ENCODE measurements at regions not wholly inside any gene's neighbourhood (a gene's known extent, or its start where the extent isn't known, plus 50 kb on each side); places are given as distances from the start of the nearest gene placed in this dataset.

DNA sequence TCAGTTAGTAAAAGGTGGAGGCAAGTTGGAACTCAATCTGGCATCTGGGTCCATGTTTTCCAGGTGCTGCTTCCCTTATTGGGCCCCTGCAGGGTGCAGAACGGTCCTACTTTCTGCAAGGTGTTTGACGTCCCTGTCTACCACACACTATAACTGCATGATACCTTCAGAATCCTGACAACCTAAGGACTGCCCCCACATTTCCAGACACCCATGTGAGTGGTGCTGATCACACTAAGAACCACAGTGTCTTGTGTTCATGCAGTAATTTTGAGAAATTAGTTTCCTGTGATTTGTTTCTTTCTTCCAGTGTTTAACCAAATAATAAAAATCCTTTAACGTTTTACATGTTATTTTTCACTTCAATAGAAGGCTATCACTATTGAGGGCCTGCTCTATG lies 121.1 kb upstream of the MDM1 start:
- TF ChIP-seq POLR2A (IDR thresholded peaks at IDR 0.05; ENCODE audit: low read depth) (no peak), EP300 (IDR thresholded peaks at IDR 0.05) (no peak), CTCF (IDR thresholded peaks at IDR 0.05) (no peak), POLR2AphosphoS5 (IDR thresholded peaks at IDR 0.05) (no peak)
- 78% methylated on average over 3 of the region's 3 CpGs for WGBS
- H3K4me3 ChIP-seq: no peak overlapping the region
- intact Hi-C loops (cut with DNase I): no loop called here
- H3K27me3 ChIP-seq: no peaks in the 10 kb centered on the region
- DNase-seq (ENCODE audit: extremely low spot score): no peak
- H3K9me3 ChIP-seq: no peaks in the 10 kb centered on the region
- no peak overlapping the region for H3K27ac ChIP-seq (replicated peaks in 1 of 4)
- H3K36me3 ChIP-seq: no peaks in the 10 kb centered on the region
- peaks cover 18 to 30% (median 26%) of the 10 kb centered on the region in 4 donors for H3K4me1 ChIP-seq

- no peaks in the 10 kb centered on the region for H3K36me3 ChIP-seq
- no peak for DNase-seq (ENCODE audit: extremely low spot score)
- H3K4me1 ChIP-seq: peaks cover 18 to 30% (median 26%) of the 10 kb centered on the region in 4 donors
- no peaks in the 10 kb centered on the region for H3K27me3 ChIP-seq
- intact Hi-C loops (cut with DNase I): no loop called here
- no peak overlapping the region for H3K4me3 ChIP-seq
- WGBS: 75% methylated on average over 5 of the region's 5 CpGs
- TF ChIP-seq POLR2A (IDR thresholded peaks at IDR 0.05; ENCODE audit: low read depth) (no peak), EP300 (IDR thresholded peaks at IDR 0.05) (no peak), CTCF (IDR thresholded peaks at IDR 0.05) (no peak), POLR2AphosphoS5 (IDR thresholded peaks at IDR 0.05) (no peak)
- no peak overlapping the region for H3K27ac ChIP-seq (replicated peaks in 1 of 4)
- no peaks in the 10 kb centered on the region for H3K9me3 ChIP-seq
These were observed 121.7 kb upstream of the MDM1 start for GRCh38 chr12:68453876-68454275.

DNA sequence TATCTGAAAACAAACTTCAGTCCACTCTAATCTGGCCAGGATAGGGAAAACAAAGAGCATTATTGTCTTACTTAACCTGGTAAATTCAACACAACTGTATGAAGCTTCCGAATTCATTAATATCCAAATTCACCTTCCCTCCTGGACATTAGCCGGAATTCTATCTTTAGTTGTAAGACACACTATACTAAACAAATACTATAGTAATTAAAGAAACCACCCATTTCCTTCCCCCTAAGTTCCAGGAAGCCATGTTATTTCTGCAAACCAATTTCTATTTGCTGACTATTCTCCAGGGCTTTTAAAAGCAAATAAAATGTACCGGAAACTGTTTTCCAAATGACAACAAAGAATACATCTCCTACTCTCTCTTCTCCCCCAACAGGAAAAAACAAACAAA lies 122.7 kb upstream of the MDM1 start:
- H3K36me3 ChIP-seq: no peaks in the 10 kb centered on the region
- H3K4me1 ChIP-seq: peaks cover 18 to 30% (median 26%) of the 10 kb centered on the region in 4 donors
- H3K27me3 ChIP-seq: no peaks in the 10 kb centered on the region
- no peak overlapping the region for H3K4me3 ChIP-seq
- intact Hi-C loops (cut with DNase I): no loop called here
- H3K27ac ChIP-seq (replicated peaks in 1 of 4): no peak overlapping the region
- TF ChIP-seq POLR2A (IDR thresholded peaks at IDR 0.05; ENCODE audit: low read depth) (no peak), POLR2AphosphoS5 (IDR thresholded peaks at IDR 0.05) (no peak), EP300 (IDR thresholded peaks at IDR 0.05) (no peak), CTCF (IDR thresholded peaks at IDR 0.05) (no peak)
- no peaks in the 10 kb centered on the region for H3K9me3 ChIP-seq
- WGBS: 75% methylated on average over 3 of the region's 3 CpGs
- no peak for DNase-seq (ENCODE audit: extremely low spot score)

DNA sequence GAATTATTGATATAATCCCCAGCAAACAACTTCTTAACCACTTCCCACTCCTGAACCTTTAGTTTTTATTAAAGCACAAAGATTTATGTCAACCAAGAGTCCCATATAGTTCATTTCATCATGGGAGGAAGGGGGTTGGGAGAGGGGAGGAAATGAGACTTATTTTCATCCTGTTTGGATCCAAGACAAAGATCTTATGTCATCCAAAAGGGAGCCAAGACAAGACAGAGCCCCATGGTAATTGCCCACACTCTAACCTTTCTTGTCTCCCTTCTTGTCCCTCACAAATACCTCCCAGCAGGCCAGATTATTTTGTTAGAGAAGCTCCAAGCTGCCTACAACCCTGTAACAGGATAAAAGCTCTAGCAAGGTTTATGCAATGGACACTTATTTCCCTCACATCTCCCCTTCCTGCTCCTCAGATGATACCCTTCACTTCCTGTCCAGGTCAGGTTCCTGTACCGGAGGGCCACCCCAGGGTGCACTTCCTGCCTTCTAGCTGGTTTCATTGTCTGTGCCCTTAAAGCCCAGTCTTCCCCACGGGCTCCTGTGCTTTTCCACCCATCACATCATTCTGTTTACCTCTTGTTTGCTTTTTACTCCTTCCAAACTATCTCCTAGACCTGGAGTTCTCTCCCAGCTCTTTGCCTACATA lies 123.7 kb upstream of the MDM1 start:
- Histone ChIP-seq H3K4me1 (peaks cover 15 to 26% (median 21%) of the 10 kb centered on the region in 4 donors), H3K36me3 (no peaks in the 10 kb centered on the region), H3K27me3 (no peaks in the 10 kb centered on the region), H3K9me3 (no peaks in the 10 kb centered on the region), H3K27ac (replicated peaks in 1 of 4) (no peak overlapping the region), H3K4me3 (no peak overlapping the region)
- DNase-seq (ENCODE audit: extremely low spot score): no peak
- intact Hi-C loops (cut with DNase I): no loop called here
- no peak for TF ChIP-seq EP300 (IDR thresholded peaks at IDR 0.05)
- TF ChIP-seq CTCF (IDR thresholded peaks at IDR 0.05): no peak
- TF ChIP-seq POLR2A (IDR thresholded peaks at IDR 0.05; ENCODE audit: low read depth): no peak
- no peak for TF ChIP-seq POLR2AphosphoS5 (IDR thresholded peaks at IDR 0.05)
- 64% methylated on average over 2 of the region's 2 CpGs for WGBS

GRCh38 chr12:68458866-68459265 lies 126.7 kb upstream of the MDM1 start:
- Histone ChIP-seq H3K27me3 (no peaks in the 10 kb centered on the region), H3K9me3 (no peaks in the 10 kb centered on the region), H3K4me1 (peaks cover 0 to 9% (median 3%) of the 10 kb centered on the region in 4 donors), H3K27ac (replicated peaks in 1 of 4) (no peak overlapping the region), H3K36me3 (no peaks in the 10 kb centered on the region), H3K4me3 (no peak overlapping the region)
- intact Hi-C loops (cut with DNase I): no loop called here
- TF ChIP-seq EP300 (IDR thresholded peaks at IDR 0.05) (no peak), POLR2AphosphoS5 (IDR thresholded peaks at IDR 0.05) (no peak), POLR2A (IDR thresholded peaks at IDR 0.05; ENCODE audit: low read depth) (no peak)
- DNase-seq (ENCODE audit: extremely low spot score): no peak
- WGBS: 88% methylated on average over 2 of the region's 2 CpGs
